ENCODE measurements at regions not wholly inside any gene's neighbourhood (a gene's known extent, or its start where the extent isn't known, plus 50 kb on each side); places are given as distances from the start of the nearest gene placed in this dataset.

GRCh38 chr11:116424615-116425261, 348.0 kb downstream of the BUD13 start:
- TF ChIP-seq, protein P1, sequence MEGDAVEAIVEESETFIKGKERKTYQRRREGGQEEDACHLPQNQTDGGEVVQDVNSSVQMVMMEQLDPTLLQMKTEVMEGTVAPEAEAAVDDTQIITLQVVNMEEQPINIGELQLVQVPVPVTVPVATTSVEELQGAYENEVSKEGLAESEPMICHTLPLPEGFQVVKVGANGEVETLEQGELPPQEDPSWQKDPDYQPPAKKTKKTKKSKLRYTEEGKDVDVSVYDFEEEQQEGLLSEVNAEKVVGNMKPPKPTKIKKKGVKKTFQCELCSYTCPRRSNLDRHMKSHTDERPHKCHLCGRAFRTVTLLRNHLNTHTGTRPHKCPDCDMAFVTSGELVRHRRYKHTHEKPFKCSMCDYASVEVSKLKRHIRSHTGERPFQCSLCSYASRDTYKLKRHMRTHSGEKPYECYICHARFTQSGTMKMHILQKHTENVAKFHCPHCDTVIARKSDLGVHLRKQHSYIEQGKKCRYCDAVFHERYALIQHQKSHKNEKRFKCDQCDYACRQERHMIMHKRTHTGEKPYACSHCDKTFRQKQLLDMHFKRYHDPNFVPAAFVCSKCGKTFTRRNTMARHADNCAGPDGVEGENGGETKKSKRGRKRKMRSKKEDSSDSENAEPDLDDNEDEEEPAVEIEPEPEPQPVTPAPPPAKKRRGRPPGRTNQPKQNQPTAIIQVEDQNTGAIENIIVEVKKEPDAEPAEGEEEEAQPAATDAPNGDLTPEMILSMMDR (IDR thresholded peaks at IDR 0.05; ENCODE audit: low read depth, low read length): no peak
- TF ChIP-seq EZH2phosphoT487 (IDR thresholded peaks at IDR 0.05; ENCODE audit: low read depth): no peak

Data from OCI-LY3 (cell line).